MM.1S (cell line): ENCODE measurements at regions not wholly inside any gene's neighbourhood (a gene's known extent, or its start where the extent isn't known, plus 50 kb on each side); places are given as distances from the start of the nearest gene placed in this dataset.

Experiments used
- CTCF ChIP-seq: fragments of 300-600 bp; sonication (generic); IDR thresholded peaks from 2 replicates; pipeline ENCODE4 v1.5.1; 2016; ENCODE audit warnings: antibody characterized with exemption, low read length, mixed read lengths
- EZH2 ChIP-seq: fragments of 300-600 bp; sonication (generic); optimal IDR thresholded peaks from 2 replicates; pipeline ENCODE3; 2017; ENCODE audit warnings: low read depth, mild to moderate bottlenecking, antibody characterized with exemption, low read length, mixed read lengths

- TF ChIP-seq CTCF (peak; percentile 76), EZH2 (no peak)
These were observed 58.2 kb upstream of the DKK2 start for GRCh38 chr4:107094332-107094731.
